HG03060 (cell line): ENCODE measurements at regions not wholly inside any gene's neighbourhood (a gene's known extent, or its start where the extent isn't known, plus 50 kb on each side); places are given as distances from the start of the nearest gene placed in this dataset.

Source experiments
- ATAC-seq: cut with Tn5 transposase; IDR thresholded peaks from one replicate; pipeline ENCODE4 v1.9.1; 2021; ENCODE audit warnings: low read depth, moderate number of reproducible peaks; ENCODE audit not compliant: unreplicated experiment

DNA sequence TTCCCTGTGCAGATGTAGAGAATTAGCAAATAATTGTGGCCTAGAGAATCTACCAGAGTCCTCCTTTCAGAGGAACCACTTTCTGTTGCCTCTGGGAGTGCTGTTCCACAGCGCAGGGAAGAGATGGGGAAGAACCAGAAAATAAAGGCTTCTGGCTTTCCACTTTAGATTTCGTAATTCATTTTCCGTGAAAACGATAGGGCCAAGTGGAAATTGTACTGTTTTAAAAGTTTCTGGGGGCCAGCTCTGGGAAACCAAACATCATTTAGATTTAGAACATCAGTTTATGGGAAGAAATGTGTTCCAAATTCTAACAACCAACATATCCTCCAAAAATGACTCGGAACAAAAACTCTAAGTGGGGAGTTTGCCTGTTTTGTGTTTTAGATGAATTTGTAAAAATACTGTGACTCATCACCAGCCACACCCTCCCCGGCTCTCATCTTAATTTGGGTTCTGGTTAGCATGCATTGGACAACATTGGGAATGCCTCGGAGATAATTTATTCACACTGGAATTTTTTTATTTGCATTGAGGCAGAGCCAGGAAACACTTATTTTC, 65.2 kb upstream of the LNX1 start:
- no peak for ATAC-seq

DNA sequence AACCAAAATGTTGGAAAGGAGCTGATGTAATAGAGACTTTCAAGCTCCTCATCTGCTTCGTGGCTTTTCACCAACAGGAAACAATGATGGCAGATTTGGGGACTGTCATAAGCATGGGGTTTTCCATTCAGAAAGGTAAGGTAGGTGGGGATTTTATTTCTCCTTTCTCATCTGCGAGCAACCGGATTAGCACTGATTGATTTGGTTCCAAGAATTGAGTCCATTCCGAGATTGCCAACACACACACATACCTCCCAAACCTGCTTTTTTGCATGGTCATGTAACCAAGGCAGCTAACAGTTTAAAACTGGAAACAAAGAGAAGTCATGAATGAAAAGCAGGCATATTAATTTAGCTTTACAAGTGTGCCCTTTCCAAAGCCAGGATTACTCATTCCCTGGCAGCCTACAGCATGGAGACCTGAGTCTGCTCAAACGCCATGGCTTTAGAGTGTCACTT, 63.0 kb upstream of the LNX1 start:
- ATAC-seq, result no peak

DNA sequence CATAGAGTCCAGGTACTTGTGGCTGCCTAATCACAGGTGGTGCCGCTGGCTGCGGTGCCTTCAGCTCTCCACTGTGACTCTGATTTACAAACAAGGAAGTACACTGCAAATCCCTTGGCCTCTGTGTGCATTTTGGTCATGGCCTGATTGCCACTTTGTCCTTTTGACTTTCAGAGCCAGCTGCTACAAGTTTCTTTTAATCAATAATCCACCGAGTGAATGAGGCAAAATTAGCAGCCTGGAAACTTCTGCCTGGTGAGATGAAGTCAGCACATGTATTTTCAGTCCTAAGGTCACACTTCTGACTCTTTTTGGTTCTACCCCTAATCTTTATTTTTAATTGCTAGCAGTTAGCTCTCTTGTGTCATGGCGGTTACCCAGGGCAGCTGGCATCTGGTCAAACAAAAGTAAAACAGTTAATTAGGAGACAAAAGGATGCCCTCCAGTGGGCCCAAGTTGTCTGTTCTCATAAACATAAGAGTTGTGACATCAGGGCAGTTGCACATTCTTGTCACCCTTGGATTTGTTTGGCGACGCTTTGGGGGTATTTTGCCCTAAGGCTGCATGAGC, 62.3 kb upstream of the LNX1 start:
- peak; percentile 60 for ATAC-seq

DNA sequence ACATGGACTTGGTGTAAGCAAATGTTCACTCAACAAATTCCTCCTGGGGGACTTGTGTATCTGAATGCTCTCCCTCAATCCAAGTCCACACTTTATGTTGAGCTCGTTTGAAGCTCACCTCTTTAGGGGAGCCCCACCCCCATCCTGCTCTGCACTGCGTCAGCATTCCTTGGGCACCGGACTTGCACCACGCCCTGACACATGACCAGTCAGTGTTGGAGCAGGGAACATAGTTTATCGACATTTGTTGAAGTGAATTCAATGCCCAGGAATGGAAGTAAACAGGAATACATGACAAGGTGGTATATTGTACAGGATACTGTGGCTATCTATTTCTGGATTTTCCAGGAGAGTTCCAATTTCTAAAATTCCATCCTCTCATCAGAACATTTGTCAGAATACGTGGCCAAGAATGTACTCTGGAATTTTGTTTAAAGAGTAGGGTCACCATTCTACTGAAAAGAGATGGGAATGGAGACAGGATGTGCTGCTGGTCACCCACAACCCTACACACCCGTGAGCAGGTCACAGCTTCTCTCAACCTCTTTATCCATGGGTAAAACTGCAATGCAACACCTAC, 60.0 kb upstream of the LNX1 start:
- no peak for ATAC-seq

DNA sequence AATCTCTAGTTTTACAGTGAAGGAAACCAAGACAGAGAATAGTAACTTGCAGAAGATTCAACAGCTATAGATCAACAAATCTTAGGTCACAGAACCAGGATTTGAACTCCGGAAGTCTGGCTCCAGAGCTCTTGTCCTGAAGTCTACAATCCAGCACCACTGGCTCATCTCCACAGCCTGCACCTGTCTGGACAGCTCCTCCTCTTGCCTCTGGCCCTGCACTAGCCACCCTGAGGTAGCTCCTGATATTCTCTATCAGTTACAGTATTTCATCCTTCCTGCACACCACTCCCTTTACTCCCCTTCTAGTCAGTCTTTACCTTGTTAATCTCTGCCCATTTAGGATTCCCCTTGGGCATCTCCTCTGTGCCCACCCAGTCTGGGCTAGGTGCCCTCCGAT, 58.1 kb upstream of the LNX1 start:
- no peak for ATAC-seq

DNA sequence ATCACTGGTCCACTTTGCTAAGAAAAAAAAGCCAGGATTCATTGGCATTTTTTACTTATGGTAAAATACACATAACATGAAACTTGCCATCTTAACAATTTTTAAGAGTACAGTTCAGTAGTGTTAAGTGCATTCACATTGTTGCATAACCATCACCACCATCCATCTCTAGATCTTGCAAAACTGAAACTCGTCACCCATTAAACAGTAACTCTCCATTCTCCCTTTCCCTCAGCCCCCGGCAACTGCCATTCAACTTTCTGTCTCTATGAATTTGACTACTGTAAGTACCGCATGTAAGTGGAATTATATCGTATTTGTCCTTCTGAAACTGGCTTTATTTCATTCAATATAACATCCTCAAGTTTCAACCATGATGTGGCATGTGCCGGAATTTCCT, 56.3 kb upstream of the LNX1 start:
- no peak for ATAC-seq

DNA sequence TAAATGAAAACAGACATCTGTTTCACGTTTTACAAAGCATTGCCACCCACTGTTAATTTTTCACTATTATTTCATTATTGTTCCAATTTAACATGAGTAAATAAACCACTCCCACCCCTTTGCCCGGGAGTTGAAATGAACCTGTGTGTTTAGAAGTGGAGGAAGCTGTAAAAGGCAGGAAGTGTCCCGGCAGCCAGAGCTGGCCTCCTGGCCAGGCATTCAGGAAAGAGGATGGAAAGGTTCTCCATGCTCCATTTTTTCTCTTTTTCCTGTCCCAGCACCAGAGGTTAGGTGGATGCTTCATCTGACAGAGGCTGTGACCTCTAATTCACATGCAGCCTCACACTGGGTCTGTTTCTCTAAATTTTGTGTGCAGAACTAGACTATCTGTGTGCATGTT, 55.5 kb upstream of the LNX1 start:
- ATAC-seq, result no peak

DNA sequence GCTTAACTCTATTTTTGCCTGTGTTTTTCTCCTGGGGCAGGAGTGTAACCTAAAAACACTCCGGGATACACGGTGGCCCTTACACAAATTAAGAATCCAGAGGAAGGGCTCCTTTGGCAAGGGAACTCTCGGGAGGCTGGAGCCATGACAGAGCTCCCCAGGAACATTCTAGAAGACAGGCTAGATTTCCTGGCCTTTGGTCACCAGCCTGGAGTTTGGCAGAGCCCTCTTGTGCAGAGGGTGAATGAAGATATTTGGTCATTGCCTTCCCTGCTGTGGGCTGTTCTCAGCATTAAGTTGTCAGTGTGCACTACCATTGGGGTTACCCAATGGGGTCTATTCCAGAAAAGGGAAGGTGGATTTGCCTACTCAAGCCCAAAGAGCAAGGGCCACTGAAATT, 53.8 kb upstream of the LNX1 start:
- no peak for ATAC-seq

DNA sequence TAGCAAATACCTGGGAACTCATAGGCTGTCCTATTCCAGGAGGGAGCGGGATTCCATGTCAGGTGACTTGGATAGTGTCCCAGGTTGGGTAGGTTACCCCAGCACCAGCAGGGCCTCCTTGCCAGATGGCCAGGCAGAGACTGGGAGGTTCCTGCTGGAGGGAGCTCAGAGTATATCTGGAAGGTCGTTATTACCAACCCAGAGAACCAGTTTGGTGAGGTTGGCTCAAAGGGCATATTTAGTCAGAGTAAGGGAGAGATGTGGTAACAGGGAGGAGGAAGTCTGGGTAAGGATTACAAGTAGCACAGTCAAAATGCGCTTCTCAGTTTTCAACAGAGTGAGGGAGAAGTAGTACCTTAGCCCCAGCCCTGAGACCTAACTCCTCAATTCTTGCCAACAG, 53.3 kb upstream of the LNX1 start:
- no peak for ATAC-seq
